Thyroid gland (tissue), 4 donors: ENCODE measurements at regions not wholly inside any gene's neighbourhood (a gene's known extent, or its start where the extent isn't known, plus 50 kb on each side); places are given as distances from the start of the nearest gene placed in this dataset.
"Not testable (repeated sequence)": the region's sequence is repeated elsewhere in the genome, so short reads cannot be mapped to it uniquely, and the experiment has no call there.

Experiments used
- POLR2A ChIP-seq, 2 donors: fragments of 450-650 bp; IDR thresholded peaks; one replicate each; pipeline ENCODE4 v1.6.1; 2017; ENCODE audit warnings: antibody characterized with exemption in 2 of 2, mild to moderate bottlenecking in 2 of 2, moderate library complexity in 1 of 2
- TF ChIP-seq, protein P1 (sequence below), 6 experiments: fragments of 200-600 bp in 3 of 6; fragments of 450-650 bp in 3 of 6; sonication (generic) in 3 of 6; IDR thresholded peaks; one replicate each; pipeline ENCODE4 v1.5.1; 2016 to 2019; ENCODE audit warnings: antibody characterized with exemption in 6 of 6, mild to moderate bottlenecking in 2 of 6, inconsistent platforms in 1 of 6, moderate library complexity in 1 of 6

DNA sequence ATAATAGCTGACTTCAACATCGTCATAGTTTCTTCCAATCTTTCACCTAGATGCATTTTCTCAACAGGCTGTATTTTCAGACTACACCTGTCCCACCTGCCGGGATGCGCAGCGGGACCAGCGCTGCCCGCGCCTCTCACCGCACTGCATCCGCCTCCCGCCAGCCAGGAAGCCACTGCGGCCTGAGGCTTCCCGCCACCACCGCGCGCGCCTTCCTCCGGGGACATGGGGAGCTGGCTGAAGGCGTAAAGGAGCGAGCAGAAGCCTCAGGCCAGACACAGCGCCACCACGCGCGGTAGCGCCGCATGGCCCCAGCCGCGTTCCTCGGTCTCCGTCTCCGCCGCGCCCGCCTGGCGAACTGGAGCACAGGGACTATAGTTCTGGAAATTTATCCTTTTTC lies 135.7 kb upstream of the TEKT4 start:
- TF ChIP-seq, protein P1, sequence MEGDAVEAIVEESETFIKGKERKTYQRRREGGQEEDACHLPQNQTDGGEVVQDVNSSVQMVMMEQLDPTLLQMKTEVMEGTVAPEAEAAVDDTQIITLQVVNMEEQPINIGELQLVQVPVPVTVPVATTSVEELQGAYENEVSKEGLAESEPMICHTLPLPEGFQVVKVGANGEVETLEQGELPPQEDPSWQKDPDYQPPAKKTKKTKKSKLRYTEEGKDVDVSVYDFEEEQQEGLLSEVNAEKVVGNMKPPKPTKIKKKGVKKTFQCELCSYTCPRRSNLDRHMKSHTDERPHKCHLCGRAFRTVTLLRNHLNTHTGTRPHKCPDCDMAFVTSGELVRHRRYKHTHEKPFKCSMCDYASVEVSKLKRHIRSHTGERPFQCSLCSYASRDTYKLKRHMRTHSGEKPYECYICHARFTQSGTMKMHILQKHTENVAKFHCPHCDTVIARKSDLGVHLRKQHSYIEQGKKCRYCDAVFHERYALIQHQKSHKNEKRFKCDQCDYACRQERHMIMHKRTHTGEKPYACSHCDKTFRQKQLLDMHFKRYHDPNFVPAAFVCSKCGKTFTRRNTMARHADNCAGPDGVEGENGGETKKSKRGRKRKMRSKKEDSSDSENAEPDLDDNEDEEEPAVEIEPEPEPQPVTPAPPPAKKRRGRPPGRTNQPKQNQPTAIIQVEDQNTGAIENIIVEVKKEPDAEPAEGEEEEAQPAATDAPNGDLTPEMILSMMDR (IDR thresholded peaks at IDR 0.05), result not testable (repeated sequence)
- not testable (repeated sequence) for TF ChIP-seq POLR2A (IDR thresholded peaks at IDR 0.05)
